ENCODE measurements at regions not wholly inside any gene's neighbourhood (a gene's known extent, or its start where the extent isn't known, plus 50 kb on each side); places are given as distances from the start of the nearest gene placed in this dataset.

GRCh38 chr10:3464760-3465405 is 292.3 kb upstream of the PITRM1 start:
- DNase-seq (ENCODE audit: low read depth), result no peak

GRCh38 chr10:3460420-3461128 is 288.0 kb upstream of the PITRM1 start:
- no peak for DNase-seq (ENCODE audit: low read depth)

DNA sequence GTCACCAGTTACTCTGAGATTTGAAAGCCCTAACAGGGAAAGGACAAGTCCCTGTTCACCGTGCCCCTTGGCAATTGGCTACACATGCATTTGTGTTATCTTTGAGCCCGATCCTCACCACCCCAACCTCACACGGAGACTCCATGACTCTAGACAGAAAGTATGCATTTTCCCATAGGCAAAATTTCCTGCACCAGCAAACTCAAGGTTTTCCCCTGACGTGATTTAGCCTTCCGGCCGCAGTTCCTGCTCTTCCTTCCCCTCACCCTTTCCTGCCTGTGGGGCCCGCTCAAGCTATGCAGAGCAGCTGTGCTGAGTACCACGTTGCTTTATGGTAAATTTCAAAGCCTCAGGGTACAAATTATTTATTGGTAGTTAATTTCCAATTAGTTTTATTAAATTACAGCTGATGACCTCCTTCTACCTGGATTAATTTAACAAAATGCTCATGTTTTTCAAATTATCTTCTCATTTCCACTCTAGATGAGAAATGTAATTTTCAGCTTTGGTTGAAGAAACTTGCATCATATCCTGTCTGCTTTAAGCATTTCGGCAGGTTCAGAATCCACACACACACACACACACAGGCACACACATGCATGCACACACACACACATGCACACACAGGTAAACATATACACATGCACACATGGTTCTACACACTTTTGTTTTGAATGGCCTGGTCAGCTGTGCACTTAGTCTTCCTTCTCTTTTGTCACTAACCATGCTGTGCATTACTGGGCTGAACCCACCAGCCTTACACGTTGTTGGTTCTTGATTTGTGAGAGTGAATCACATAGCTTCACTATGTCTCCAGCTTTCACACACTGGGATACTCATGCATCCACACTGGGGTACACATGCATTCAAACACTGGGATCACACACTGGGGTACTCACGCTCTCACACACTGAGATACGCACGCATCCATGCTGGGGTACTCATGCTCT is 283.1 kb upstream of the PITRM1 start:
- peak; percentile 97 for DNase-seq (ENCODE audit: low read depth)

- DNase-seq (ENCODE audit: low read depth), result peak; percentile 95
These were observed 280.2 kb upstream of the PITRM1 start for GRCh38 chr10:3452683-3453361.

DNA sequence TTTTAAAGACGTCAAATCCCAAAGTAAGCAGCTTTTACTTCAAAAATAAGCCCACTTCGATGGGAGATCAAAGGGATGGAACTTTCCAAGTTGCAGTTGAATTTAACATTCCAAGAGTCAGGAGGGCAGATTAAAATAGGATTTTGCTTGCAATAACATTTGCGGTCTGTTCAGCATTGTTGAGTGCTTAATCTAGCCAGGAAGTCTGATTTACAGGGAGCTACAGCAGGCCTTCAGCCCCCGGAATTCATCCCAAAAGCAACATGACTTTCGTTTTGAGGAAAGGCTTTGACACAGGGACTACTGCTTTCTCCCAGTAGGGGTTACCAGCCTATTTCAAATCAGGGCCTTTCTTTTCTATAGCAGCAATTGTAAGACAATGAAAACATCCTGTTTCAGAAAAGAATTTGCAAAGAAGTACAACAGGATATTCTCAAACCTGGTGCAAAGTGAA is 279.6 kb upstream of the PITRM1 start:
- peak; percentile 96 for DNase-seq (ENCODE audit: low read depth)

- DNase-seq (ENCODE audit: low read depth), result no peak
These were observed 279.1 kb upstream of the PITRM1 start for GRCh38 chr10:3451516-3452172.

GRCh38 chr10:3446221-3446620 is 273.6 kb upstream of the PITRM1 start:
- DNase-seq (ENCODE audit: low read depth), result no peak

- DNase-seq (ENCODE audit: low read depth), result peak; percentile 26
These were observed 273.1 kb upstream of the PITRM1 start for GRCh38 chr10:3445648-3446047.

DNA sequence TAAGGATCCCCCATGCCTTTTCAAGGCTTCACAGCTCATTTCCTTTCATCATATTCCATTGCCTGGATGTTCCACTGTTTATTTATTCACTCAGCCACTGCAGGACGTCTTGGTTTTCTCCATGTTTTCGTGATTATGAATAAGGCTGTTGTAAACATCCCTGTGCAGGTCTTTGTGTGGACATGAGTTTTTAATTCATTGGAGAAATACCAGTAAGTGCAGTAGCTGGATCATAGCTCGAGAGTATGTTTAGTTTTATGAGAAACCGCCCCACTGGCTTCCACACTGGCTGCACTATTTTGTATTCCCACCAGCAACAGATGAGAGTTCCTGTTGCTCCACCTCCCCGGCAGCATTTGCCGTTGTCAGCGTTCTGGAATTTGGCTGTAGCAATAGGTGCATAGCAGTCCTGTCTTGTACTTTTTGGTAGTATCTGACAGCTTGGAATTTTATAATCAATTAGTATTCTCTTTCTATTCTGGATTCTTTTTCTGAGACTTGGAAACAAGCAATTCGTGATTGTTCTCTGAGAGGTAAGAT is 269.9 kb upstream of the PITRM1 start:
- no peak for DNase-seq (ENCODE audit: low read depth)

DNA sequence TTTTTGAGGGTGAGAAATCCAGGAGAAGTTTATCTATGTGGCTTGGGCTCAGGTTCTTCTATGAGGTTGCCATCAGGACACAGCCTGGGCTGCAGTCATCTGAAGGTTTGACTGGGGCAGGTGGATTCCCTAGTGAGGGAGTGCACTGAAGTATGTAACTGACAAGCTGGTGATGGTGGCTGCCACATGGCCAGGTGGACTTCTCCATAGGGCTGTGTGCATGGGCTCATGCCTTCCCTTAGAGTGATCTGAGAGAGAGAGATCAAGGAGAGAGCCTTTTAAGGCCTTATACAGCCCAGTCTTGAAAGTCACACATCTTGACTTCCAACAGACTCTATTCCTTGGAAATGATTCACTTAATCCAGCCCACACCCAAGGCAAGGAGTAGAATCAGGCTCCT is 266.6 kb upstream of the PITRM1 start:
- no peak for DNase-seq (ENCODE audit: low read depth)

DNA sequence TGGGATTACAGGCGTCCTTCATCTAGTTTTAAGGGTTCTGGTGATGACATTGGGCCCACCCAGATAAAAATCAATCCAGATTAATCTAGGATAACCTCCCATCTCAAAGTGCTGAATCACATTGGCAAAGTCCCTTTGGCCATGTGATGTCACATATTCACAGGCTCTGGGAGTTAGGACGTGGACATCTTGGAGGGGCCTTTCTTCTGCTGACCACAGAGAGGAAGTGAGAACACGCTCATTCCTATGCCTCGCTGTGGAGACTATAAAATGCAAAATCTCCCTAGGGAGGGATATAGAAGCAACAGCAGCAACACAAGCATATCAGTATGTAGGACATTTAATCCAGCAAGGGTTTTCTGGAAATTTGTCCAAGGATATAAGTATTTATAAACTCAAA is 266.0 kb upstream of the PITRM1 start:
- peak; percentile 22 for DNase-seq (ENCODE audit: low read depth)

DNA sequence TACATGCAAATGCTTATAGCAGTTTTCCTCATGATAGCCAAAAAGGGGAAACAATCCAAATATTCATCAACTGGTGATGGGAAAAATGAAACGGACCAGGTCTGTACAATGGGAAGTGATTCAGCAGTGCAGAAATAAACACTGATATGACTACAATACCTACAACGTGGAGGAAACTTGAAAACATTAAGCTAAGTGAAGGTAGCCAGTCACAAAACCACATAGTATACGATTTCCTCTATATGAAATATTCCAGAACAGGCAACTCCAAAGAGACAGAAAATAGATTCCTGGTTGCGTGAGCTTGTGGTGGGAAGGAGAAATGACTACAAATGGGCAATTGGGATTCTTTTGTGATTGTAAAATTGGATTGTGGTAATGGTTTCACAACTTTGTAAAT is 263.1 kb upstream of the PITRM1 start:
- peak; percentile 86 for DNase-seq (ENCODE audit: low read depth)

- DNase-seq (ENCODE audit: low read depth), result no peak
These were observed 261.4 kb upstream of the PITRM1 start for GRCh38 chr10:3433988-3434387.

GRCh38 chr10:3433131-3433530 is 260.5 kb upstream of the PITRM1 start:
- no peak for DNase-seq (ENCODE audit: low read depth)

DNA sequence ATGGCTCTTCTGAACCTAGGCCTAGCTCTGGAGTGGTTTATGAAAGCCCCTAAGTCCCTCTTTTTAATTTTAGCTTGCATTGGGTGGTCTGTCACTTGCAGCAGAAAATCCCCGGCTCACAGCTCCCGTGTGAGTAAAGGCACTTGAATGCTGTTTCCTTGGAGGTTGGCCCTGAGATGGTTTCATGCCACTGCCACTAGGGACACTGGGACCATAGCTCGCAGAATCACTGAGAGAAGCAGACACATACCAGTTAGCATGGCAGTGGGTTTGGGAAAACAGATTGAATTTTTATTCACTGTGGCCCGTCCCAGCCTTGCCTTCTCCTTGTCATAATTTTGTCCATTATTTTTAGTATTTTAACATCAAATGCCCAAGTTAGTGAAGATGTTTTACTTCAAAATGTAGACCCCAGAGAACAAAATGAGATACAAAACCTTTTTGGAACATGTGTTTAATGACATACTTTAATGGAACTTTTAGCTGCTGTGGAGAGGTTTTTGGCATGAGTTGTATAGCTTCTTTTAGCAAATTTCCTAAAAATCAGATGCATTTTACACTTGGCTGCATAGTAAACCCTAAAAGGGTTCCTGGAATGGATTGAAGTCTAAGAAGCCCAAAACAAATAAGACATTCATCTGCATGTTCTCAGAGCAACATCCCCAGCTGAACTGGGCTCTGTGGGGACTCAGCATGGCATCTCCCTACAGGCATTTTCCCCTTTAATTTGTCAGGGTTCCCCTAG is 259.7 kb upstream of the PITRM1 start:
- no peak for DNase-seq (ENCODE audit: low read depth)

GRCh38 chr10:3430501-3430900 is 257.9 kb upstream of the PITRM1 start:
- DNase-seq (ENCODE audit: low read depth), result no peak

DNA sequence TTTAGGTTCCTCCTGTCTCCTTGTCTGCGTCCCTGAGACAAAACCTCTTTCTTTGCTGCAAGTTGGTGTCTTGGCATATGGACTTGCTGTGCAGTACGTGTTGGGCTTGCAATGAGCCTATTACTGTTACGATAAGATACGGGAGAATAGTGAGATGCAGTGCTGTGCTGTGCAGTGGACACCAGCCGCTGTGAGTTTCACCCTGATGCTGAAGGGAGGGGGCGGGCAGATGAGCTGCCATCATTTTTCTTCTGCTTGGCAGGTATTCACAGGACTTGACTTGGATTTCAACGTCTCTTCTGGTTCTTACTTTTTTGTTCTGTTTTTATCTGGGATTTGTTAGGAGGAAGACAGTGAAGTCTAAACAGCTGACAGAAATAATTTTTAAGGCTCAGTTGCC is 257.1 kb upstream of the PITRM1 start:
- DNase-seq (ENCODE audit: low read depth), result no peak

- no peak for DNase-seq (ENCODE audit: low read depth)
These were observed 256.2 kb upstream of the PITRM1 start for GRCh38 chr10:3428826-3429225.

DNA sequence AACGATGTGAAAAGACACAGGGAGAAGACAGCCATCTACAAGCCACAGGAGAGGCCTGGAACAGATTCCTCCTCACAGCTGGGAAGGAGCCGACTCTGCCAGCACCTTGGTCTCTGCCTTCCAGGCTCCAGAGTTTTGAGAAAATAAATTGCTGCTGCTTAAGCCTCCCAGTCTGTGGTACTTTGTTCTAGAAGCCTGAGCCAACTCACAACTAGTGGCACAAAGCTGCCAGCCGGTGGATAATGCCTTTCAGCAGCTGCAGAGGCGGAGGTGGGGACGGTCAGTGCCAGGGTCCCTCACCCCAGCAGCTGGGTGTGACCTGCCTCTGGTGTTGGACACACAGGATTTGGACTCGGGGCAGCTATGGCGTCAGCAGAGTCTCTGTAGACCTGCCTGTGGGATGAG is 255.4 kb upstream of the PITRM1 start:
- no peak for DNase-seq (ENCODE audit: low read depth)

- peak; percentile 21 for DNase-seq (ENCODE audit: low read depth)
These were observed 254.8 kb upstream of the PITRM1 start for GRCh38 chr10:3427347-3427746.
